ENCODE measurements at regions not wholly inside any gene's neighbourhood (a gene's known extent, or its start where the extent isn't known, plus 50 kb on each side); places are given as distances from the start of the nearest gene placed in this dataset.

GRCh38 chr4:116839826-116840225 is 245.6 kb downstream of the TRAM1L1 start:
- no peak for TF ChIP-seq POLR2AphosphoS5 (IDR thresholded peaks at IDR 0.05; ENCODE audit: low read depth, low read length)
- TF ChIP-seq POLR2A (IDR thresholded peaks at IDR 0.05; ENCODE audit: low read depth, low read length) = no peak
- no peak for TF ChIP-seq TAF1 (IDR thresholded peaks at IDR 0.05; ENCODE audit: borderline replicate concordance, low read depth, low read length)
